ENCODE measurements at regions not wholly inside any gene's neighbourhood (a gene's known extent, or its start where the extent isn't known, plus 50 kb on each side); places are given as distances from the start of the nearest gene placed in this dataset.
"Not testable (repeated sequence)": the region's sequence is repeated elsewhere in the genome, so short reads cannot be mapped to it uniquely, and the experiment has no call there.

GRCh38 chr2:19654310-19655090 is 247.3 kb downstream of the TTC32 start:
- DNase-seq (ENCODE audit: low read depth, low spot score): no peak

- DNase-seq (ENCODE audit: low read depth, low spot score): no peak
Observed at GRCh38 chr2:19653509-19653908, 248.3 kb downstream of the TTC32 start.

- no peak for DNase-seq (ENCODE audit: low read depth, low spot score)
Observed at GRCh38 chr2:19652811-19653210, 249.0 kb downstream of the TTC32 start.

- DNase-seq (ENCODE audit: low read depth, low spot score): no peak
Observed at GRCh38 chr2:19651466-19651865, 250.3 kb downstream of the TTC32 start.

- no peak for DNase-seq (ENCODE audit: low read depth, low spot score)
Observed at GRCh38 chr2:19649785-19650380, 251.9 kb downstream of the TTC32 start.

- DNase-seq (ENCODE audit: low read depth, low spot score): no peak
Observed at GRCh38 chr2:19649142-19649541, 252.6 kb downstream of the TTC32 start.

- DNase-seq (ENCODE audit: low read depth, low spot score): no peak
Observed at GRCh38 chr2:19648583-19648982, 253.2 kb downstream of the TTC32 start.

- DNase-seq (ENCODE audit: low read depth, low spot score): no peak
Observed at GRCh38 chr2:19646987-19647386, 254.8 kb downstream of the TTC32 start.

GRCh38 chr2:19644763-19645162 is 257.0 kb downstream of the TTC32 start:
- no peak for DNase-seq (ENCODE audit: low read depth, low spot score)

- no peak for DNase-seq (ENCODE audit: low read depth, low spot score)
Observed at GRCh38 chr2:19643117-19643518, 258.7 kb downstream of the TTC32 start.

- no peak for DNase-seq (ENCODE audit: low read depth, low spot score)
Observed at GRCh38 chr2:19642501-19642900, 259.3 kb downstream of the TTC32 start.

- DNase-seq (ENCODE audit: low read depth, low spot score): no peak
Observed at GRCh38 chr2:19635951-19636510, 265.8 kb downstream of the TTC32 start.

GRCh38 chr2:19632403-19632991 is 269.3 kb downstream of the TTC32 start:
- no peak for DNase-seq (ENCODE audit: low read depth, low spot score)

- no peak for DNase-seq (ENCODE audit: low read depth, low spot score)
Observed at GRCh38 chr2:19631871-19632270, 269.9 kb downstream of the TTC32 start.

GRCh38 chr2:19630921-19631320 is 270.9 kb downstream of the TTC32 start:
- no peak for DNase-seq (ENCODE audit: low read depth, low spot score)

GRCh38 chr2:19627359-19627758 is 268.9 kb upstream of the OSR1 start:
- no peak for DNase-seq (ENCODE audit: low read depth, low spot score)

GRCh38 chr2:19623488-19623887 is 265.1 kb upstream of the OSR1 start:
- DNase-seq (ENCODE audit: low read depth, low spot score): peak; percentile 12

GRCh38 chr2:19617257-19617848 is 258.9 kb upstream of the OSR1 start:
- DNase-seq (ENCODE audit: low read depth, low spot score): no peak

- DNase-seq (ENCODE audit: low read depth, low spot score): not testable (repeated sequence)
Observed at GRCh38 chr2:19615402-19615801, 257.0 kb upstream of the OSR1 start.

- no peak for DNase-seq (ENCODE audit: low read depth, low spot score)
Observed at GRCh38 chr2:19614066-19614465, 255.6 kb upstream of the OSR1 start.

GRCh38 chr2:19611491-19612332 is 253.3 kb upstream of the OSR1 start:
- DNase-seq (ENCODE audit: low read depth, low spot score): peak; percentile 74
